ENCODE measurements at regions not wholly inside any gene's neighbourhood (a gene's known extent, or its start where the extent isn't known, plus 50 kb on each side); places are given as distances from the start of the nearest gene placed in this dataset.

- H3K4me3 ChIP-seq = no peak overlapping the region
- H3K9me3 ChIP-seq = no peaks in the 10 kb centered on the region
- no peaks in the 10 kb centered on the region for H3K4me1 ChIP-seq
- H3K27ac ChIP-seq = no peak overlapping the region
- no peaks in the 10 kb centered on the region for H3K27me3 ChIP-seq
- no peaks in the 10 kb centered on the region for H3K36me3 ChIP-seq
- TF ChIP-seq POLR2A (IDR thresholded peaks at IDR 0.05) (no peak), EP300 (IDR thresholded peaks at IDR 0.05) (no peak), CTCF (IDR thresholded peaks at IDR 0.05) (no peak)
- DNase-seq (ENCODE audit: low spot score in 2 of 2) = no peak
Observed at GRCh38 chr6:159351707-159352106, 182.5 kb downstream of the FNDC1 start.

GRCh38 chr6:159349915-159350314 lies 180.7 kb downstream of the FNDC1 start:
- 65 to 68% methylated on average over 4 of the region's 4 CpGs for WGBS, 2 donors
- H3K27me3 ChIP-seq = no peaks in the 10 kb centered on the region
- H3K36me3 ChIP-seq = no peaks in the 10 kb centered on the region
- no peaks in the 10 kb centered on the region for H3K9me3 ChIP-seq
- no peak for DNase-seq (ENCODE audit: low spot score in 2 of 2)
- TF ChIP-seq EP300 (IDR thresholded peaks at IDR 0.05) (no peak), POLR2A (IDR thresholded peaks at IDR 0.05) (no peak), CTCF (IDR thresholded peaks at IDR 0.05) (no peak)
- no peak overlapping the region for H3K4me3 ChIP-seq
- H3K27ac ChIP-seq = no peak overlapping the region
- no peaks in the 10 kb centered on the region for H3K4me1 ChIP-seq

GRCh38 chr6:159343709-159344108 lies 174.5 kb downstream of the FNDC1 start:
- H3K4me1 ChIP-seq = no peaks in the 10 kb centered on the region
- WGBS, 2 donors = 73 to 89% methylated on average over 1 of the region's 1 CpG
- H3K27me3 ChIP-seq = no peaks in the 10 kb centered on the region
- no peak overlapping the region for H3K27ac ChIP-seq
- no peak for TF ChIP-seq CTCF (IDR thresholded peaks at IDR 0.05)
- no peak for TF ChIP-seq POLR2A (IDR thresholded peaks at IDR 0.05)
- TF ChIP-seq EP300 (IDR thresholded peaks at IDR 0.05) = no peak
- no peak overlapping the region for H3K4me3 ChIP-seq
- no peaks in the 10 kb centered on the region for H3K36me3 ChIP-seq
- H3K9me3 ChIP-seq = peaks cover 0 to 19% (median 8%) of the 10 kb centered on the region in 4 donors
- no peak for DNase-seq (ENCODE audit: low spot score in 2 of 2)

GRCh38 chr6:159342146-159342545 lies 172.9 kb downstream of the FNDC1 start:
- WGBS, 2 donors = 69 to 80% methylated on average over 2 of the region's 2 CpGs
- no peak for DNase-seq (ENCODE audit: low spot score in 2 of 2)
- H3K9me3 ChIP-seq = peaks cover 0 to 34% (median 8%) of the 10 kb centered on the region in 4 donors

GRCh38 chr6:159334068-159334467 lies 164.9 kb downstream of the FNDC1 start:
- DNase-seq (ENCODE audit: low spot score in 2 of 2) = no peak
- H3K4me3 ChIP-seq = no peak overlapping the region
- no peak overlapping the region for H3K27ac ChIP-seq
- no peaks in the 10 kb centered on the region for H3K4me1 ChIP-seq
- no peak for TF ChIP-seq CTCF (IDR thresholded peaks at IDR 0.05)
- no peaks in the 10 kb centered on the region for H3K36me3 ChIP-seq
- H3K27me3 ChIP-seq = no peaks in the 10 kb centered on the region
- peaks cover 0 to 38% (median 7%) of the 10 kb centered on the region in 4 donors for H3K9me3 ChIP-seq
- WGBS, 2 donors = 80 to 91% methylated on average over 1 of the region's 1 CpG

More at GRCh38 chr6:159342146-159342545, 172.9 kb downstream of the FNDC1 start:
- TF ChIP-seq EP300 (IDR thresholded peaks at IDR 0.05) (no peak), POLR2A (IDR thresholded peaks at IDR 0.05) (no peak), CTCF (IDR thresholded peaks at IDR 0.05) (no peak)
- no peaks in the 10 kb centered on the region for H3K4me1 ChIP-seq
- no peak overlapping the region for H3K4me3 ChIP-seq
- no peaks in the 10 kb centered on the region for H3K36me3 ChIP-seq
- H3K27ac ChIP-seq = no peak overlapping the region
- no peaks in the 10 kb centered on the region for H3K27me3 ChIP-seq

Data from tibial nerve (tissue), 4 donors.